Fibroblast of the aortic adventitia (primary cell): ENCODE measurements at regions not wholly inside any gene's neighbourhood (a gene's known extent, or its start where the extent isn't known, plus 50 kb on each side); places are given as distances from the start of the nearest gene placed in this dataset.
"Not testable (repeated sequence)": the region's sequence is repeated elsewhere in the genome, so short reads cannot be mapped to it uniquely, and the experiment has no call there.

Source experiments
- DNase-seq: peaks from one replicate; pipeline ENCODE4 v3.0.0-alpha.2; 2010; ENCODE audit warnings: low read depth
- H3K4me3 ChIP-seq: 2 replicates; pipeline ENCODE4 v1.5.1; 2011; ENCODE audit warnings: low read depth, mild to moderate bottlenecking, control low read depth, low read length, moderate library complexity
- TF ChIP-seq, protein P1 (sequence below): IDR thresholded peaks from 2 replicates; pipeline ENCODE4 v1.5.1; 2011; ENCODE audit warnings: mild to moderate bottlenecking, low read length, control low read depth, inconsistent platforms; ENCODE audit not compliant: insufficient read depth

GRCh38 chr2:17133052-17133671 is 385.1 kb downstream of the RAD51AP2 start:
- DNase-seq = no peak
- H3K4me3 ChIP-seq = no peak overlapping the region
- TF ChIP-seq, protein P1, sequence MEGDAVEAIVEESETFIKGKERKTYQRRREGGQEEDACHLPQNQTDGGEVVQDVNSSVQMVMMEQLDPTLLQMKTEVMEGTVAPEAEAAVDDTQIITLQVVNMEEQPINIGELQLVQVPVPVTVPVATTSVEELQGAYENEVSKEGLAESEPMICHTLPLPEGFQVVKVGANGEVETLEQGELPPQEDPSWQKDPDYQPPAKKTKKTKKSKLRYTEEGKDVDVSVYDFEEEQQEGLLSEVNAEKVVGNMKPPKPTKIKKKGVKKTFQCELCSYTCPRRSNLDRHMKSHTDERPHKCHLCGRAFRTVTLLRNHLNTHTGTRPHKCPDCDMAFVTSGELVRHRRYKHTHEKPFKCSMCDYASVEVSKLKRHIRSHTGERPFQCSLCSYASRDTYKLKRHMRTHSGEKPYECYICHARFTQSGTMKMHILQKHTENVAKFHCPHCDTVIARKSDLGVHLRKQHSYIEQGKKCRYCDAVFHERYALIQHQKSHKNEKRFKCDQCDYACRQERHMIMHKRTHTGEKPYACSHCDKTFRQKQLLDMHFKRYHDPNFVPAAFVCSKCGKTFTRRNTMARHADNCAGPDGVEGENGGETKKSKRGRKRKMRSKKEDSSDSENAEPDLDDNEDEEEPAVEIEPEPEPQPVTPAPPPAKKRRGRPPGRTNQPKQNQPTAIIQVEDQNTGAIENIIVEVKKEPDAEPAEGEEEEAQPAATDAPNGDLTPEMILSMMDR = no peak

DNA sequence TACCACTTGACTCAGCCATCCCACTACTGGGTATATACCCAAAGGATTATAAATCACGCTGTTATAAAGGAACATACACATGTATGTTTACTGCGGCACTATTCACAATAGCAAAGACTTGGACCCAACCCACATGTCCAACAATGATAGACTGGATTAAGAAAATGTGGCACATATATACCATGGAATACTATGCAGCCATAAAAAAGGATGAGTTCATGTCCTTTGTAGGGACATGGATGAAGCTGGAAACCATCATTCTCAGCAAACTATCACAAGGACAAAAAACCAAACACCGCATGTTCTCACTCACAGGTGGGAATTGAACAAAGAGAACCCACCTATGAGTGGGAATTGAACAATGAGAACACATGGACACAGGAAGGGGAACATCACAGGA is 387.6 kb downstream of the RAD51AP2 start:
- not testable (repeated sequence) for DNase-seq, H3K4me3 ChIP-seq

GRCh38 chr2:17125989-17126620 is 392.1 kb downstream of the RAD51AP2 start:
- TF ChIP-seq, protein P1 = no peak
- DNase-seq = no peak
- no peak overlapping the region for H3K4me3 ChIP-seq

GRCh38 chr2:17124575-17125318 is 393.5 kb downstream of the RAD51AP2 start:
- no peak overlapping the region for H3K4me3 ChIP-seq
- TF ChIP-seq, protein P1 = no peak
- DNase-seq = no peak

DNA sequence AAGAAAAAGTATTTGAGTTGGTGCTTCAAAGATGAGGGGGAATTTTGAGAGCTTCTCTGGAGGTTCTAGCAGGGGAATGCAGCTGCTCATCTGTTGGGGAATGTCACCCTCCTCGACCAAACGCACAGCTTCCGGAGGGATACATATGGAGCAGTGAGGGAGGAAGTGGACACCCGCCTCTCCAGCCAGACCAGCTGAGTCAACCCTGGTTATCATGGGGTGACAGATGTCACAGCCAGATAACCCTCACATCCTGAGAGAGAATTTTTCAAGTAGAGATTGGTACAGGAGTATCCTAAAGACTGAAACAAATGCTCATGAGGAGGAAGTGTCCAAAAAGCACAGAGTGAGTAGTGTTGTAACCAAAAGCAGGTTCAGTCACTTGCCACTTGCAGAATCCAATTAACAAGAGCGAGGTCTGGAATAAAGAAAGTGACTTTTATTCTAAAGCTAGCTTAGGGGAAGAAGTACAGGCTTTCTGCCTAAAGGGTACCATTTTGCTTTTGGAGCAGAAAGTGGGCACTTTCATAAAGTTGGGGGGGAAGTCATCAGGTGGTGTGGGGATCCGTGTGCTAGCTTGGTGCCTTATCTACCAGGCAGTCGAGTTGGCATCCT is 395.2 kb downstream of the RAD51AP2 start:
- TF ChIP-seq, protein P1 = no peak
- H3K4me3 ChIP-seq = no peak overlapping the region
- DNase-seq = no peak

- TF ChIP-seq, protein P1 = no peak
- DNase-seq = no peak
- H3K4me3 ChIP-seq = no peak overlapping the region
These were observed 402.8 kb downstream of the RAD51AP2 start for GRCh38 chr2:17115466-17115865.

- no peak for DNase-seq
- no peak overlapping the region for H3K4me3 ChIP-seq
- TF ChIP-seq, protein P1 = no peak
These were observed 403.2 kb downstream of the RAD51AP2 start for GRCh38 chr2:17115042-17115441.
